ENCODE measurements at regions not wholly inside any gene's neighbourhood (a gene's known extent, or its start where the extent isn't known, plus 50 kb on each side); places are given as distances from the start of the nearest gene placed in this dataset.

- no peak for TF ChIP-seq CTCF (conservative IDR thresholded peaks at IDR 0.05)
- TF ChIP-seq EZH2 (IDR thresholded peaks at IDR 0.05; ENCODE audit: low read depth) = no peak
Measured at GRCh38 chr14:51308866-51309265, 68.8 kb downstream of the TMX1 start.

All from PC-9 (cell line).